ENCODE measurements at regions not wholly inside any gene's neighbourhood (a gene's known extent, or its start where the extent isn't known, plus 50 kb on each side); places are given as distances from the start of the nearest gene placed in this dataset.

DNA sequence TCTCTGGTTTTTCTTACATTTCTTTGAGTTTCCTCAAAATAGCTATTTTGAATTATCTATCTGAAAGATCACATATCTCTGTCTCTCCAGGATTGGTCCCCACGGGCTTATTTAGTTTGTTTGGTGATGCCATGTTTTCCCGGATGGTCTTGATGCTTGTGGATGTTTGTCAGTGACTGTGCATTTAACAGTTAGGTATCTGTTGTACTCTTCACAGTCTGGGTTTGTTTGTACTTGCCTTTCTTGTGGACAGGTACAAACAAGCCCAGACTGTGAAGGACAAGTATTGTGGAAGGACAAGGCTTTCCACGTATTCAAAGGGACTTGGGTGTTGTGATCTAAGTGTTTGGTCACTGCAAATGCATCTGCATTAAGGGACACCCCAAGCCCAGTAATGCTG, 49.9 kb upstream of the TOP1 start:
- DNase-seq (ENCODE audit: extremely low read depth in 1 of 2, low read depth in 1 of 2): no peak

Data from activated CD8-positive, alpha-beta memory T cell treated with anti-CD3 and anti-CD28 coated beads for 1 hour (primary cell).